ENCODE measurements at regions not wholly inside any gene's neighbourhood (a gene's known extent, or its start where the extent isn't known, plus 50 kb on each side); places are given as distances from the start of the nearest gene placed in this dataset.
"Not testable (repeated sequence)": the region's sequence is repeated elsewhere in the genome, so short reads cannot be mapped to it uniquely, and the experiment has no call there.

GRCh38 chr11:29159552-29160465 lies 857.0 kb downstream of the KCNA4 start:
- no peaks in the 10 kb centered on the region for H3K79me2 ChIP-seq (ENCODE audit: insufficient read depth, low read length)
- peak overlapping the region; percentile 19 for H2AFZ ChIP-seq (ENCODE audit: low read depth, low read length)
- H3K9me3 Mint-ChIP-seq (ENCODE audit: unreplicated experiment): no peaks in the 10 kb centered on the region
- H3K4me2 ChIP-seq (ENCODE audit: low read length): no peak overlapping the region
- H3K9ac ChIP-seq (ENCODE audit: low read length): no peak overlapping the region
- H3K27me3 ChIP-seq (ENCODE audit: insufficient read depth, low read length): no peaks in the 10 kb centered on the region
- FAIRE-seq (peak; percentile 47), DNase-seq (ENCODE audit: low read depth) (peak; percentile 59)
- no peak overlapping the region for H3K4me3 ChIP-seq (ENCODE audit: insufficient read depth, low read depth, low read length)
- H3K4me3 Mint-ChIP-seq (ENCODE audit: unreplicated experiment): peak overlapping the region; percentile 30
- H3K4me1 Mint-ChIP-seq (ENCODE audit: low read depth, unreplicated experiment): peaks cover 15% of the 10 kb centered on the region
- no peaks in the 10 kb centered on the region for H3K9me3 ChIP-seq (ENCODE audit: insufficient read depth, low read depth, low read length)
- H3K36me3 Mint-ChIP-seq (ENCODE audit: low read depth, unreplicated experiment): no peaks in the 10 kb centered on the region
- H3K4me1 ChIP-seq (ENCODE audit: insufficient read depth, low read length): peaks cover 10% of the 10 kb centered on the region
- no peaks in the 10 kb centered on the region for H4K20me1 ChIP-seq (ENCODE audit: insufficient read depth, low read length)
- H3K36me3 ChIP-seq (ENCODE audit: insufficient read depth, low read length): no peaks in the 10 kb centered on the region
- TF ChIP-seq CTCF (IDR thresholded peaks at IDR 0.05; ENCODE audit: insufficient read depth, low read depth, low read length): peak; percentile 69
- TF ChIP-seq EZH2 (IDR thresholded peaks at IDR 0.05; ENCODE audit: insufficient read depth, low read length): no peak
- H3K27me3 Mint-ChIP-seq (ENCODE audit: low read depth, unreplicated experiment): no peaks in the 10 kb centered on the region
- H3K27ac Mint-ChIP-seq (ENCODE audit: unreplicated experiment): peak overlapping the region; percentile 8
- peak overlapping the region; percentile 1 for H3K27ac ChIP-seq (ENCODE audit: low read depth, low read length)

- Mint-ChIP-seq H3K4me3 (ENCODE audit: unreplicated experiment) (no peak overlapping the region), H3K27ac (ENCODE audit: unreplicated experiment) (no peak overlapping the region), H3K36me3 (ENCODE audit: low read depth, unreplicated experiment) (no peaks in the 10 kb centered on the region), H3K27me3 (ENCODE audit: low read depth, unreplicated experiment) (no peaks in the 10 kb centered on the region), H3K4me1 (ENCODE audit: low read depth, unreplicated experiment) (no peaks in the 10 kb centered on the region), H3K9me3 (ENCODE audit: unreplicated experiment) (peaks cover 3% of the 10 kb centered on the region)
- H4K20me1 ChIP-seq (ENCODE audit: insufficient read depth, low read length): no peaks in the 10 kb centered on the region
- no peak overlapping the region for H3K9ac ChIP-seq (ENCODE audit: low read length)
- no peaks in the 10 kb centered on the region for H3K9me3 ChIP-seq (ENCODE audit: insufficient read depth, low read depth, low read length)
- TF ChIP-seq EZH2 (IDR thresholded peaks at IDR 0.05; ENCODE audit: insufficient read depth, low read length) (no peak), CTCF (IDR thresholded peaks at IDR 0.05; ENCODE audit: insufficient read depth, low read depth, low read length) (no peak)
- H3K27me3 ChIP-seq (ENCODE audit: insufficient read depth, low read length): no peaks in the 10 kb centered on the region
- no peak overlapping the region for H3K27ac ChIP-seq (ENCODE audit: low read depth, low read length)
- no peaks in the 10 kb centered on the region for H3K36me3 ChIP-seq (ENCODE audit: insufficient read depth, low read length)
- DNase-seq (ENCODE audit: low read depth): no peak
- H2AFZ ChIP-seq (ENCODE audit: low read depth, low read length): no peak overlapping the region
- no peak for FAIRE-seq
- no peak overlapping the region for H3K4me2 ChIP-seq (ENCODE audit: low read length)
- H3K4me1 ChIP-seq (ENCODE audit: insufficient read depth, low read length): no peaks in the 10 kb centered on the region
- no peaks in the 10 kb centered on the region for H3K79me2 ChIP-seq (ENCODE audit: insufficient read depth, low read length)
- H3K4me3 ChIP-seq (ENCODE audit: insufficient read depth, low read depth, low read length): no peak overlapping the region
Measured at GRCh38 chr11:29153078-29153477, 863.8 kb downstream of the KCNA4 start.

GRCh38 chr11:29142573-29142972 lies 874.3 kb downstream of the KCNA4 start:
- H3K27me3 Mint-ChIP-seq (ENCODE audit: low read depth, unreplicated experiment); H3K4me3 ChIP-seq (ENCODE audit: insufficient read depth, low read depth, low read length); H3K9me3 Mint-ChIP-seq (ENCODE audit: unreplicated experiment); H3K4me1 Mint-ChIP-seq (ENCODE audit: low read depth, unreplicated experiment); FAIRE-seq; H3K27me3 ChIP-seq (ENCODE audit: insufficient read depth, low read length); H3K27ac Mint-ChIP-seq (ENCODE audit: unreplicated experiment); H3K9ac ChIP-seq (ENCODE audit: low read length); H4K20me1 ChIP-seq (ENCODE audit: insufficient read depth, low read length); H3K4me1 ChIP-seq (ENCODE audit: insufficient read depth, low read length); H3K36me3 Mint-ChIP-seq (ENCODE audit: low read depth, unreplicated experiment); H3K4me3 Mint-ChIP-seq (ENCODE audit: unreplicated experiment); H3K79me2 ChIP-seq (ENCODE audit: insufficient read depth, low read length); H3K4me2 ChIP-seq (ENCODE audit: low read length); H3K27ac ChIP-seq (ENCODE audit: low read depth, low read length); H2AFZ ChIP-seq (ENCODE audit: low read depth, low read length); H3K9me3 ChIP-seq (ENCODE audit: insufficient read depth, low read depth, low read length); DNase-seq (ENCODE audit: low read depth); H3K36me3 ChIP-seq (ENCODE audit: insufficient read depth, low read length): not testable (repeated sequence)
